Posterior vena cava (tissue), 2 donors: ENCODE measurements at regions not wholly inside any gene's neighbourhood (a gene's known extent, or its start where the extent isn't known, plus 50 kb on each side); places are given as distances from the start of the nearest gene placed in this dataset.

Experiments used
- DNase-seq: peaks from one replicate; pipeline ENCODE4 v3.0.0-alpha.2; 2020; ENCODE audit warnings: low spot score
- intact Hi-C, 2 donors: fragments of 100-400 bp; cut with DNase I; formaldehyde crosslinking; loops; one replicate each; pipeline versions ENCODE4 v1.14.1 to v1.14.2; 2022 to 2023
- donor health status: DM: yes; HTN: yes; CAD: no.
- donor health status: DM: yes; HTN: yes; CAD: no.

- DNase-seq, result no peak
- intact Hi-C loops, result no loop called here
These were observed 382.3 kb upstream of the MAF start for GRCh38 chr16:79982862-79983261.

- intact Hi-C loops, result no loop called here
- DNase-seq, result no peak
These were observed 381.8 kb upstream of the MAF start for GRCh38 chr16:79982361-79982760.

GRCh38 chr16:79981814-79982213 is 381.3 kb upstream of the MAF start:
- intact Hi-C loops, result no loop called here
- DNase-seq, result no peak

DNA sequence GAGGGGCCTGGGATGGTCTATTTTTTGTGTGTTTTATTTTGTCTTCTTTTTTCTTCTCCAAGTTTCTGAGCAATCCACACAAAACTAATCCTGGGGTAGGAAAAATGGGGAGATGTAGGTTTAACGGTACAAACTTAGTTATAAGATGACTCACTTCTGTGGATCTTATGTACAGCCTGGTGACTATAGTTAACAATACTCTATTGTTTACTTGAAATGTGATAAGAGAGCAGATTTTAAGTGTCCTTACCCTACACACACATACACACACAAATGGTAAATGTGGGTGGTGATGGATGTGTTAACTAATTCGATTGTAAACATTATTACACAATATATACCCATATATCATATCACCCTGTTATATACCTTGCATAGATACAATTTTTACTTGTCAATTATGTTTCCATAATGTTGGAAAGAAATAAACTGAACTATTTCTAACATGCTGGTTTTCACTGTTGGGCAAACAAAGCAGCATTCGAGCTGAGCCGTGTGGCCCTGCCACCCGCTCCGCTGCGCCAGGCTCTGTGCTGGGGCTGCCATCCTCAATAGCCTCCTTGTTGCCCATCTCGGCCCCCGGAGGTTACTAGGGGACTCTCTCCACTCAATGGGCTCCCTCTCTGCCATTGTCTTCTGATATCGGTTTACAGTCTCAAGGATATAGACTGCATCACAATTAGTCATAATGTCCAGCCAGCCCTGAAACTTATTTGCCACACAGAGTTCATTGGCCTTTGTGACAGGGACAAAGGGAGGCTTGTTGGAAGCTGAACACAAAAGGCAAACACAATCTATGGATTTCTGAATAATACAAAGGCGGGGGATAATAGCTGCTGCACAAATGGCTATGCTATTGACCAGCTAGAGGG is 380.3 kb upstream of the MAF start:
- intact Hi-C loops, result no loop called here

DNA sequence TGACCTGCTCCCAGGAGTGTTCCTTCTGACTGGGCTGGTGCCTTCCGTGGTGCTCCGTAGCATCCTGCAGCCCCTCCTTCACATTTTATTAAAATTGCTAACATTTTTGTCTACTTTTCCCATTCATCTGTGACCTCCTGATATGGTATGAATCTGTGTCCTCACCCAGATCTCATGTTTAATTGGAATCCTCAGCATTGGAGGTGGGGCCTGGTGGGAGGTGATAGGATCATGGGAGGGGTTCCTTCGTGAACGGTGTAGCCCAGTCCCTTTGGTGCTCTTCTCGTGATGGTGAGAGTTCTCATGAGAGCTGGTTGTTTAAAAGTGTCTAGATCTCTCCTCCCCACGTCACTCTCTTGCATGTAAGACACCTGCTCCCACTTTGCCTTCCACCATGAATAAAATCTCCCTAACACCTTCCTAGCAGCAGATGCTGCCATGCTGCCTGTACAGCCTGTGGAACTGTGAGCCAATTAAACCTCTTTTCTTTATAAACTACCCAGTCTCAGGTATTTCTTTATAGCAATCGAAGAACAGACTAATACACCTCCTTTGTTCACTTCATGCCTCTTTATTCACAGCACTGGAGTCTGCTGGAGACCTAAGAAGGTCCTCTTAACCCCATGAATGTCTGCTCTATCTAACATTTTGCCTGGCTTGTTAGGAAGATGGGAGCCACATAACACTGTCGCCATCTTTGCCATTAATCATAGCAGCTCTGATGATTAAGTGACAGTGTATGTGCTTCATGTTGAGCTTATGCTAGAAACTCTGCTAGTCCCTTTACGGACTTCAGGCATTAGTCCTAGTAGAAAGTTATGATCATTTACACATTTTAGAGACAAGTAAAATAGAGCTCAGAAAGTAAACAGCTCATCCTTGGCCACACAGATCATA is 377.7 kb upstream of the MAF start:
- intact Hi-C loops, result no loop called here
- DNase-seq, result no peak

More for the DNA sequence above, 380.3 kb upstream of the MAF start:
- no peak for DNase-seq

DNA sequence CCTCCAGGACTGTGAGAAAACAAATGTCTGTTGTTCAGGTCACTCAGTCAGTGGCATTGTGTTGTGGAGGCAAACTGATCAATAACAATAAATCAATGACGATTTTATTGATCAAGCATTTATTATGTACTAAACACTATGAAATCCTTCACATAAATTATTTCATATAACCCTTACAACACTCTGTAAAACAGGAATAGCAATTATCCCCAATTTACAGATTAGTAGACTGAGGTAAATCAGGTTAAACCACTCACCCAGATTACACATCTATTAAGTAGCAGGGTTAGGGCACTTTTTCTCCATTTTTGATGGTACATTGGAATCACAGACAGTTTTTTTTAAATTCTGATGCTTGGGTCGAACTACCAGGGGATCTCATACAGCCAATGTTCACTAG is 372.8 kb upstream of the MAF start:
- no peak for DNase-seq
- intact Hi-C loops, result no loop called here

GRCh38 chr16:79972053-79972704 is 371.6 kb upstream of the MAF start:
- intact Hi-C loops, result no loop called here
- no peak for DNase-seq

DNA sequence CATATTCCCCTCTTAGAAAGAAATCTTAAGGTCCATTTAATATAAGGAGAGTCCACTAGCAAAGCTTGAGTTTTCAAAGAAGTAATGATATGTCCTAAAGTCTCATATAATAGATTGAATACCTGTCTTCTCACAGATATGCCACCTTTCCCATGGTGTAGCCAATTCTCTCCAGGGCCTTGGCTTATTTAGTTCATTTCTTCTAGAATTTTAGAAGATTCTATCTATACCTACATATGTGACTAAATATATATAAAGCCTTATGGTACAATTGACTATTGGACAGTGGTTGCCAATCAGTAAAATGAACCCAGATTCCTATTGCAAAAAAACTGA is 370.7 kb upstream of the MAF start:
- intact Hi-C loops, result no loop called here
- DNase-seq, result no peak

- no peak for DNase-seq
- intact Hi-C loops, result no loop called here
These were observed 370.2 kb upstream of the MAF start for GRCh38 chr16:79970551-79971236.

DNA sequence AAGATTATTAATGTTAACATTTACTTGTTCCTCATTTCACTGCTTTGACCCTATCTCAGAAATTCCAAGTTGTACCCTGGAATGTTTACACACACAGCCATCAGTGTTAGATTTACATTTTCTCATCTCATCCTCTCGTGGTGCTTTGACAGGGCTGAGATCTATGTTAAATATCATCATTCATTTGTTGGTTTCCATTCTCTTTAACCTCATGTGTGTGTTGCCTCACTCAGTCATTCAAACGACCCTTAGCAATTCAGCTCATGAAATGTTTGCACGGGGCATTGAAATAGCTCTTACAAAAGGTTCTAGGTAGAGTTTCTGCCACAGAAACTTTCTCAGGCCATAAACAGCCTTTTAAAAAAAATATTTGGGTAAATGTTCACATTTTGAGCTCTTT is 369.6 kb upstream of the MAF start:
- intact Hi-C loops, result no loop called here

DNA sequence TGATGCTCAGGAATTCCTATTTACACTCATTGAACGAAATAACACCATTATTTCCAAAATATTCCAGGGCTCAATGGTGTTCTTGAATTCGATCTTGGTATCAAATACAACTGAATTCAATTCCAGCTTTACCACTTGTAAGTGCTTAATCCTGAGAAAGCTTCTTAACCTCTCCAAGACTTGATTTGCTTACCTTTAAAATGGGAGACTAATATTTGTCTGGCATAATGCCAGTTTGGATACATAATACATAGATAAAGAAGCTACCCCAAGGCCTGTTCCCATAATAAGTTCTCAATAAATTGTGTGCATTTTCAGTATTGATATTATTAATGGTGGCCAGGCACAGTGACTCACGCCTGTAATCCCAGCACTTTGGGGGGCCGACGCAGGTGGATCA is 368.9 kb upstream of the MAF start:
- DNase-seq, result no peak
- intact Hi-C loops, result no loop called here

More for the DNA sequence above, 369.6 kb upstream of the MAF start:
- no peak for DNase-seq

DNA sequence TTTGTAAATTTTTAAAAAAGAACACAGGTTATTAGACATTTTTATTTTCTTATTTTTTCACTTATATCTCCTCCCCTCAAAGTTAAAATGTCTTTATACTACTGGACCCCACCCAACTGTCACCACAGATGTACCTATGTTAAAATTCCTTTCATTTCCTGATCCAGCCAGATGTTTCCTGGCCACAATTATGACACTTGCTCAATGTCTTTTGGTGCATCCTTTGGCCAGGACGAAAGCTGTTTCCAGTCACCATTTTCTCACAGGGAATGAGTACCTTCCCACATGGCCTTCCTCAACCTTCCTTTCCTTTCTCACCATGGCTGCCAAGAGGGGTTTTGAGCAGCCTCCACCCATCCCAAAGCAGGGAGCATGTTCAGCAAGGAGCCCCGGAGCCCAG is 365.7 kb upstream of the MAF start:
- DNase-seq, result no peak
- intact Hi-C loops, result no loop called here

GRCh38 chr16:79965718-79966117 is 365.2 kb upstream of the MAF start:
- DNase-seq, result no peak
- intact Hi-C loops, result no loop called here

DNA sequence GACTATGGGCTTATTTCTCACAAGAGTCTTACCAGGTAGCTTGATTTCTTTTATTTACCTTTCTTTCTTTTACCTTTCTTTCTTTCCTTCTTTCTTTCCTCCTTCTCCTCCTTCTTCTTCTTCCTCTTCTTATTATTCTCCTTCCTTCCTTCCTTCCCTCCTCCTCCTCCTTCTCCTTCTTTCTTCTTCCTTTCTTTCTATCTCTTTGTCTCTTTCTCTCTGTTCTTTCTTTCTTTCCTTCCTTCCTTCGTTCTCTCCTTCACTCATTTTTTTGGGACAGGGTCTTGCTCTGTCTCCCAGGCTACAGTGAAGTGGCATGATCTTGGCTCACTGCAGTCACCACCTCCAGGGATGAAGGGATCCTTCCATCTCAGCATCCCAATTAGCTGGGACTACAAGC is 363.6 kb upstream of the MAF start:
- no peak for DNase-seq
- intact Hi-C loops, result no loop called here

- DNase-seq, result no peak
- intact Hi-C loops, result no loop called here
These were observed 362.4 kb upstream of the MAF start for GRCh38 chr16:79962962-79963361.

DNA sequence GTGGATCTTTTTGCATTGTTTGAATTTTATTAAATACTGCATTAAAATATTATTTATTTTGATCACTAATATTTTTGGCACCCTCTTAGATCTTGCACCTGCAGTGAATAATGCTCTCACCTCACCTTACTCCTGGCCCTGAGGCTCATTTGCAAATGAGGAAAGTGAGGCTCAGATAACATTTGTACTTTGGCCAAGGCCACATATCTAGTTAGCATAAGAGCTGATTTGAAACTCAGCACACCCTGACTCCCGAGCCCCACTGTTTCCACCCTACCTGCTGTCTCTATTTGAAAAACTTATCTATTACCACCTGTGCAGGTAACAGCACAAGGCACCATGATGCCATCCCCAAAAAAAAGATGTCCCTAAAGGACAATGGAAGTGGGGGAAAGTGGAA is 358.7 kb upstream of the MAF start:
- intact Hi-C loops, result no loop called here
- DNase-seq, result no peak

- no peak for DNase-seq
- intact Hi-C loops, result no loop called here
These were observed 354.6 kb upstream of the MAF start for GRCh38 chr16:79954921-79955705.

- no peak for DNase-seq
These were observed 350.6 kb upstream of the MAF start for GRCh38 chr16:79950932-79951719.

More at GRCh38 chr16:79950932-79951719, 350.6 kb upstream of the MAF start:
- intact Hi-C loops, result no loop called here
